ENCODE measurements at regions not wholly inside any gene's neighbourhood (a gene's known extent, or its start where the extent isn't known, plus 50 kb on each side); places are given as distances from the start of the nearest gene placed in this dataset.
"Not testable (repeated sequence)": the region's sequence is repeated elsewhere in the genome, so short reads cannot be mapped to it uniquely, and the experiment has no call there.

DNA sequence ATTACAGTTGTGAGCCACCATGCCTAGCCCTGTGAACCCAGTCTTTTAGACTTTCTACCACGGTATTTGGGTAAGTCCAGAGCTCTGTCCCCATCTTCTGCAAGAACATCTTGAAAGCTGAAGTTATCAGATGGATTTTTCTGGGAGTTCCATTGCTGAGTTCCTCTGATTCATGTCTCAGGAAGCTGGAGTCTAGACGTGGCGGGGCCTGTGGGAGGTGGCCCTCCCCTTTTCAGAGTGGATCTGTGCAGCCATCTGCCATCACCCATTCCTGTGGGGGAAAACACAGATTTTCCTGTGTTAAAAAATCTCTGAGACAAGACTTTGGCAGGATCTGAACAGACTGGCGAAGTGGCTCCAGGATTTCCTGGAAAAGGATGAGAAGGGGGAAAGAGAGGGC lies 234.3 kb downstream of the NPIPA7 start:
- H3K36me3 ChIP-seq (ENCODE audit: insufficient read depth); H3K27ac ChIP-seq (ENCODE audit: low read depth); H3K4me3 ChIP-seq (ENCODE audit: low read depth, low read length); H3K4me1 ChIP-seq (ENCODE audit: insufficient read depth); DNase-seq (ENCODE audit: extremely low spot score): not testable (repeated sequence)
- WGBS, result 24% methylated on average over 2 of the region's 4 CpGs

DNA sequence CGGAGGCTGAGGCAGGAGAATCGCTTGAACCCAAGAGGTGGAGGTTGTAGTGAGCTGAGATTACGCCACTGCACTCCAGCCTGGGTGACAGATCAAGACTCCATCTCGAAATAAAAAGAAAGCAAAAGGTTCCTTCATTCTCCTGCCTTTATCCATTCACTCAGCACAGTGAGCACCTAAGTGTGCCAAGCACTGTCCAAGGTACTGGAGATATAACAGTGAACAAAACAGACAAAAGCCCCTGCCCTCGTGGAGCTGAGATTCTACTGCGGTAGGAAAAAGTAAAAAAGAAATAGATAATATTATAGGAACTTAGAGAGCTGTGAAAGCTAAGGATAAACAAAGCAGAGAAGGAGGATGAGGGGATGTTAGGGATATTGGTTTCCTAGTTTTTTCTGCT lies 235.5 kb downstream of the NPIPA7 start:
- not testable (repeated sequence) for H3K4me1 ChIP-seq (ENCODE audit: insufficient read depth); H3K4me3 ChIP-seq (ENCODE audit: low read depth, low read length); H3K36me3 ChIP-seq (ENCODE audit: insufficient read depth); DNase-seq (ENCODE audit: extremely low spot score); H3K27ac ChIP-seq (ENCODE audit: low read depth)
- 76% methylated on average over 6 of the region's 6 CpGs for whole genome bisulfite sequencing

DNA sequence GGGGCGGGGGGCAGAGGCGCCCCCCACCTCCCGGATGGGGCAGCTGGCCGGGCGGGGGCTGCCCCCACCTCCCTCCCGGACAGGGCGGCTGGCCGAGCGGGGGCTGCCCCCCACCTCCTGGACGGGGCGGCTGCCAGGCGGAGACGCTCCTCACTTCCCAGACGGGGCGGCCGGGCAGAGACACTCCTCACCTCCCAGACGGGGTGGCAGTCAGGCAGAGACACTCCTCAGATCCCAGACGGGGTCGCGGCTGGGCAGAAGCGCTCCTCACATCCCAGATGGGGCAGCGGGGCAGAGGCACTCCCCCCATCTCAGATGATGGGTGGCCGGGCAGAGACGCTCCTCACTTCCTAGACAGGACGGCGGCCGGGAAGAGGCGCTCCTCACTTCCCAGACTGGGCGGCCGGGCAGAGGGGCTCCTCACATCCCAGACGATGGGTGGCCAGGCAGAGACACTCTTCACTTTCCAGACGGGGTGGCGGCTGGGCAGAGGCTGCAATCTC lies 240.1 kb downstream of the NPIPA7 start:
- 94% methylated on average over 33 of the region's 33 CpGs for WGBS
- not testable (repeated sequence) for H3K4me3 ChIP-seq (ENCODE audit: low read depth, low read length); H3K27ac ChIP-seq (ENCODE audit: low read depth); DNase-seq (ENCODE audit: extremely low spot score); H3K36me3 ChIP-seq (ENCODE audit: insufficient read depth); H3K4me1 ChIP-seq (ENCODE audit: insufficient read depth)

DNA sequence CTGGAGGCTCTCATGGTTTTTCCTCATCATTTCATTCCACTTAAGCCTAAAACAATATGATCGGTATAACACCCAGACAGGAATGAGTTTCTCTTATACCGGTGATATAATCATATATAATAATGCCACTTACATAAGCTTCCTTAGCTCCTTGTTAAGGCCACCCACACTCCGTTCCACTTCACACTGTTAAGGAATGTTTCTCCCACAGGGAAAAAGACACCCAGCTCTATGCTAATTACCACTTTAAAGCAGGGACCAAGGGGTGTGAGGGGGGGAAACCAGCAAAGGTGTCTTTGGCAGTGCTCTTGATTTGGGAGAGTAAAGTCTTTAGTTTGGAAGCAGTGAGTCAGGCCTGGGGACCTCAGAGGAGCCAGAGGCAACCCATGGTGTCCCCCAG lies 245.4 kb downstream of the NPIPA7 start:
- not testable (repeated sequence) for DNase-seq (ENCODE audit: extremely low spot score); H3K36me3 ChIP-seq (ENCODE audit: insufficient read depth); H3K4me1 ChIP-seq (ENCODE audit: insufficient read depth); H3K27ac ChIP-seq (ENCODE audit: low read depth); H3K4me3 ChIP-seq (ENCODE audit: low read depth, low read length)
- 53% methylated on average over 1 of the region's 3 CpGs for WGBS

DNA sequence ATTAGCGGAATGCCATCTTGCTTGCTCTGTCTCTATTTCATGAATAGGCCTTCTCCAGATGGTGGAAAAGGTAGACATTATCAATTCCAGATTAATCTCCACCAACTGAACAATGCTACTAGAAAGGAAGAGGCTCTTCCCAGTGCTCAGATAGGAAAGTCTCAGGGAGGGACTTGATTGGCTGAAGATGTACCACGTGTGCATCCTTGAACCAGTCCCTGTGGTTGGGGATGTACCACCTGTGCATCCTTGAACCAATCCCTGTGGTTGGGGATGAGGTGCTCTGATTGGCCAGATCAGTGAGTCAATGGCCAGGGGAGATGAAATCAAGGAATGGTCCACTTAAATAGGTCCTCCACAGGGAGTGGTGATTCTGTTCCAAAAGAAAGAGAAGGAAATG lies 246.2 kb downstream of the NPIPA7 start:
- not testable (repeated sequence) for H3K27ac ChIP-seq (ENCODE audit: low read depth); DNase-seq (ENCODE audit: extremely low spot score); H3K36me3 ChIP-seq (ENCODE audit: insufficient read depth); H3K4me3 ChIP-seq (ENCODE audit: low read depth, low read length); H3K4me1 ChIP-seq (ENCODE audit: insufficient read depth)
- 83% methylated on average over 1 of the region's 2 CpGs for WGBS

DNA sequence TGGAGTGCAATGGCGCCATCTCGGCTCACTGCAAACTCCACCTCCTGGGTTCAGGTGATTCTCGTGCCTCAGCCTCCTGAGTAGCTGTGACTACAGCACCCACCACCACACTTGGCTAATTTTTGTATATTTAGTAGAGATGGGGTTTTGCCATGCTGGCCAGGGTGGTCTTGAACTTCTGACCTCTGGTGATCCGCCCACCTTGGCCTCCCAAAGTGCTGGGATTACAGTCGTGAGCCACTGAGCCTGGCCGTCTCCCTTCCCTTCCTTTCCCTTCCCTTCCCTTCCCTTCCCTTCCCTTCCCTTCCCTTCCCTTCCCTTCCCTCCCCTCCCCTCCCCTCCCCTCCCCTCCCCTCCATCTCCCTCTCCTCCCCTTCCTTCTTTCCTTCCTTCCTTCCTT lies 248.9 kb downstream of the NPIPA7 start:
- not testable (repeated sequence) for H3K4me1 ChIP-seq (ENCODE audit: insufficient read depth); H3K4me3 ChIP-seq (ENCODE audit: low read depth, low read length); DNase-seq (ENCODE audit: extremely low spot score); H3K36me3 ChIP-seq (ENCODE audit: insufficient read depth); H3K27ac ChIP-seq (ENCODE audit: low read depth)
- WGBS, result 77% methylated on average over 6 of the region's 6 CpGs

DNA sequence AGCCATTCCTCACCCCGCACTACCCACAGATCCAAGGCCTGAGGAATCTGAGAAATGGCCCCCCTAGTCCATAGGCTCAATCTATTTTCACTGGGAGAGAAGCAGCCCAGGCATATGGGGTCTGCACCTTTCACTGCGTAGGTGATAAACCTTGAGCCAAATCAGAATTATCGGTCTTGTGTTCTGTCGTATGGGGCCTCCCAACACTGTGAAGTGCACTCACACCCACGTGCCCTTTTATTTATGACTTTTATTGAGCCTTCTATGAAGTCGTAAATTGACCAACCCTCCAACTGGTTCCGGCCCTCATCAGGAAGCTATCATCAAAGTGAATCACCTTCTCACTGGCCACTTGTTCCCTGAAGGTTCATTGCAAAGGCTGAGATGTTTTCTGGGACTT lies 259.3 kb downstream of the NPIPA7 start:
- H3K27ac ChIP-seq (ENCODE audit: low read depth); H3K4me1 ChIP-seq (ENCODE audit: insufficient read depth); H3K4me3 ChIP-seq (ENCODE audit: low read depth, low read length); H3K36me3 ChIP-seq (ENCODE audit: insufficient read depth); DNase-seq (ENCODE audit: extremely low spot score): not testable (repeated sequence)
- 23% methylated on average over 7 of the region's 7 CpGs for WGBS

DNA sequence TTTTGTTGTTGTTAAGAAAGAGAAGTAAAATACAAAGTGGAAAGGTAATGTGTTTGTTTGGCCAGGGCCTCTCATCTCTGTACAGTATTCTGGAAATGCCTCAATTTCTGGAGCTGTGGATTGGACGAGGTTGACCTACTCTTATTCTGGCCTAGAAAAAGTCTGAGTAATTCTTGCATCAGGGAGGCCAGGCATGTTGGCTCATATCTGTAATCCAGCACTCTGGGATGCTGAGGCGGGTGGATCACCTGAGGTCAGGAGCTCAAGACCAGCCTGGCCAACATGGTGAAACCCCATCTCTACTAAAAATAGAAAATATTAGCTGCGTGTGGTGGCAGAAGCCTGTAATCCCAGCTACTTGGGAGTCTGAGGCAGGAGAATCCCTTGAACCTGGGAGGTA lies 259.8 kb downstream of the NPIPA7 start:
- H3K4me1 ChIP-seq (ENCODE audit: insufficient read depth); H3K4me3 ChIP-seq (ENCODE audit: low read depth, low read length); DNase-seq (ENCODE audit: extremely low spot score); H3K27ac ChIP-seq (ENCODE audit: low read depth); H3K36me3 ChIP-seq (ENCODE audit: insufficient read depth): not testable (repeated sequence)
- 68% methylated on average over 3 of the region's 3 CpGs for WGBS

DNA sequence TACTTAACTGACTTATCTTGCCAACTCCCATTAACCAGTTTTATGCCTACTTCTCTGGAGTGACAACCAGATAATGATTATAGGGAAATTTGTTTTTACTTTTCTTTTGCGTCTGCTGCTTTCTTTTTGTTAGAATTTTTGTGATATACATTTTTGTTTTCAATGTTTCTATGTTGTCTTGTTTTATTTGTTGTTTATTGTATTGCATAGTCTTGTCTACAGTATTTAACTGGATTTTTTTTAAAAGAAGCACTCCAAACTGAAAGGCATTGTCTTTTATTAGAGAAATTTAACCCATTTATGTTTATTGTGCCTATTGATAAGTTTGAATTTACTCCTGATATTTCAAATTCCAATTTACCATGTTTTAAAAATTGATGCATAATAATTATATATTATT lies 264.9 kb downstream of the NPIPA7 start:
- not testable (repeated sequence) for DNase-seq (ENCODE audit: extremely low spot score); H3K4me1 ChIP-seq (ENCODE audit: insufficient read depth); H3K4me3 ChIP-seq (ENCODE audit: low read depth, low read length); H3K36me3 ChIP-seq (ENCODE audit: insufficient read depth); H3K27ac ChIP-seq (ENCODE audit: low read depth)
- WGBS, result 72% methylated on average over 1 of the region's 1 CpG

DNA sequence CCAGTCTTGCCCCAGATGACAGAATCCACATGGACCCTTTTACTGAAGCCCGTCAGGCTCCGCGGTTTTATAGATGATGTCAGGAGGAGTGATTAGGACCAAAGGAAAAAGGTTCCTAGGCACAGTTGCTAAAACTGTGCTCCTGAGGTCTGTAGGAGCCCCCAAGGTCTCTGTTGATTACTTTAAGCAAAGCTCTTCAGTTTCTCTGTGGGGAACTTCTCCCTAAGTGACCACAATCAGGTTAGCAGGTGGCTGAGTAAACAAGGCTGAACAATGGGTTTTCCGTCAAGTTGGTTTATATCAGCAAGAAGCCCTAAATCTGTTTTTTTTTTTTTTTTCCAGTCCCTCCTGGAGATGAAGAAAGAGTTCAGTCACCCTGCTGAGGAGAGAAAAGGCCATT lies 269.1 kb downstream of the NPIPA7 start:
- 53% methylated on average over 1 of the region's 4 CpGs for WGBS
- H3K27ac ChIP-seq (ENCODE audit: low read depth); H3K4me1 ChIP-seq (ENCODE audit: insufficient read depth); H3K4me3 ChIP-seq (ENCODE audit: low read depth, low read length); H3K36me3 ChIP-seq (ENCODE audit: insufficient read depth); DNase-seq (ENCODE audit: extremely low spot score): not testable (repeated sequence)

DNA sequence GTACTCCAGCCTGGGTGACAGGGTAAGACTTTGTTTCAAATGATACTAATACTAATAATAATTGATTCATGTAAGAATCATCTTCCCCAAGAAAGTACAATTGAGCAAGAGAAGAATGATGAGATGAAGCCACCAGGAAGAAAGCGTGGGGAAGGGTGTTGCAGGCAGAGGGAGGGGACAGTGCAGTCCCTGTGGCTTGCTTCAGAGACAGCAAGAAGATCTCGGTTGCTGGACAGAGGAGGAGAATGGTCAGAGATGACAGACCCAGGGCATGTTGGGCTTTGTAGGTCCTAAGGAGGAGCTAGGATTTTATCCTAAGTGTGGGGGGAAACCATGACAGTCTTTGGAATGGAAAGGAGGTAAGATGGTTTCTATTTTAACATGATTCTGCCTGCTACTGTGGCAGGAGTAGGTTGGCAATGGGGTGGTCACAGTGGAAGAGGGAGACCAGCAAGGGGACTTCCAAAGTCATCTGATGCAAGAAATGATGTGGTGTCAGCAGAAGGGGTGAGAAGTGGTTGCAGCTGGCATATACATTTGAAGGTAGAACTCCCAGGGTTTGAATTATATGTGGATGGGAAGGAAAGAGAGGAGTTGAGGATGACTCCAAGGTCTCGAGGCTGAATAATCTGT lies 293.4 kb downstream of the NPIPA7 start:
- DNase-seq (ENCODE audit: extremely low spot score); H3K36me3 ChIP-seq (ENCODE audit: insufficient read depth); H3K4me3 ChIP-seq (ENCODE audit: low read depth, low read length); H3K4me1 ChIP-seq (ENCODE audit: insufficient read depth); H3K27ac ChIP-seq (ENCODE audit: low read depth): not testable (repeated sequence)
- WGBS, result no CpG with 5 or more reads among the region's 3 CpGs

DNA sequence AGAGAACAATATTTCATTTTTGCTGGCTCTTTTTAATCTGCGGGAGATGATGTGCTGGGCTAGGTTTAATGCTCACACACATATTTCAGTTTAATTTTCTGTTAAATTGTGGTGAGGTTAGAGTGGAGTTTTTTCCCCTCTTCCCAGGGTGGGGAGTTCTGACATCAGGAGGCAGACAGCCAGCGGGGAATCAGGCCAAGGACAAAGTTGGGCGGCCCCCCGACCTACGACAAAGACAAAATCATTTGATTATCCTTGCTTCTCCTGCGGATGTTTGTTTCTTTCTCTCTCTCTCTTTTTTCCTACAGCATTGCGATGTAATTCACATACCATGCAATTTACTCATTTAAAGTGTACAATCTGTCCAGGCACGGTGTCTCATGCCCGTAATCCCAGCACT lies 295.9 kb downstream of the NPIPA7 start:
- H3K4me3 ChIP-seq (ENCODE audit: low read depth, low read length); DNase-seq (ENCODE audit: extremely low spot score); H3K27ac ChIP-seq (ENCODE audit: low read depth); H3K4me1 ChIP-seq (ENCODE audit: insufficient read depth); H3K36me3 ChIP-seq (ENCODE audit: insufficient read depth): not testable (repeated sequence)
- 36% methylated on average over 5 of the region's 9 CpGs for WGBS

DNA sequence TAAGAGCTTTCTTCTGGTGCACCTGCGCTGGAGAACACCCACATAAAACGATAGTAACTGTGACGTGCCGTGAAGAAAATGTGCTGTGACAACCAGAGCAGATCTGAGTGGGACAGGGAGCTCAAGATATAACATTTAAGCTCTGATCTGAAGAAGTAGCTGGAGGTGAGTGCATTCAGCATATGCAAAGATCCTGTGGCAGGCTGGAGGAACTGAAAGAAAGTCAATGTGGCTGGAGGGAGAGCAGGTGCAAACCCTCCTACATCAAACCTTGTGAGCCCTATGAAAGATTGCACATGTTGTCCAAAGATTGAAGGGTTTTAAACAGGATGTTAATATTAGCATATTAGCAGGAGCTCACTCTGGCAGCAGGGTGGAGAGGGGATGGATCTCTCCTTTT lies 342.9 kb downstream of the NPIPA7 start:
- H3K4me1 ChIP-seq (ENCODE audit: insufficient read depth); H3K27ac ChIP-seq (ENCODE audit: low read depth); H3K36me3 ChIP-seq (ENCODE audit: insufficient read depth); H3K4me3 ChIP-seq (ENCODE audit: low read depth, low read length); DNase-seq (ENCODE audit: extremely low spot score): not testable (repeated sequence)
- no CpG with 5 or more reads among the region's 4 CpGs for WGBS

DNA sequence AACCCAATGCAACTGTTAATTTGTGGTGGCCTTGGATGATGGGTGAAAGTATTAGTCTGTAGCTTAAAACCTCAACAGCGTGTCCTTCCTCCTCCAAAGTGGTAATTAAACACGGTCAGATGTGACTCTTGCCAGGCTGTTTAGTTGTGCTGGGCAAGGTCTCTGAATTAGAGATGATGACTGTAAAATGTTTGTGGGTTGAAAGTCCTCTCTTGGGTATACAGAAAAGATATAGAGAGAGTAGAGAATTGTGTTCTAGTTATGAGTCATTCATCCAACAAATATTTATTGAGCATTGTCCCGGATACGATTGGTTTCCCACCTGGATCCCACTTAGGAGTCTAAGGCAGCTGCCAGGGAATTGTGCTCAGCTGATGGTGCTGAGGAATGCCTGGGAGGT lies 343.7 kb downstream of the NPIPA7 start:
- not testable (repeated sequence) for H3K27ac ChIP-seq (ENCODE audit: low read depth); DNase-seq (ENCODE audit: extremely low spot score); H3K4me3 ChIP-seq (ENCODE audit: low read depth, low read length); H3K4me1 ChIP-seq (ENCODE audit: insufficient read depth); H3K36me3 ChIP-seq (ENCODE audit: insufficient read depth)
- 96% methylated on average over 2 of the region's 4 CpGs for WGBS
